ENCODE measurements at regions not wholly inside any gene's neighbourhood (a gene's known extent, or its start where the extent isn't known, plus 50 kb on each side); places are given as distances from the start of the nearest gene placed in this dataset.

DNA sequence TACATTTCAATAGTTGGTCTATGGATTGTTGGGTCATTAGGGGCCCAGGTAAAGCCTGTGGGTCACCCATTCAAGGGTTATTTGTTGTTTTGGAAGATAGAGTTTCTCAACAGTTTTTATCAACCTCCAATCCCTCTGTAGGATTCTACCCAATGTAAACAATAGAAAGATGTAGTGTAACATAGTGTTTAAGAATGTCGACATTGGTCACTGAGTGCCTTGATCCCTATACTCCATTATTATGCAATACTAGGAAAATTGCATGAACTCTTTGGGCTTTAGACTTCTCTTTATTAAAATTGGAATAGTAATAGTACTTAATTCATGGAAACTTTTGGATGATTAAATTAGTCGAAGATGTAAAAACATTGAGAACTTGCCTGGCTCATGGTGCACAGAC lies 292.1 kb downstream of the GPD2 start:
- no peak for TF ChIP-seq CTCF (IDR thresholded peaks at IDR 0.05)
- no peak for TF ChIP-seq POLR2A (IDR thresholded peaks at IDR 0.05)

Data from adrenal gland (tissue), 5 donors.